Kidney (tissue), 13 donors: ENCODE measurements at regions not wholly inside any gene's neighbourhood (a gene's known extent, or its start where the extent isn't known, plus 50 kb on each side); places are given as distances from the start of the nearest gene placed in this dataset.

Experiments used
- DNase-seq, 5 donors: peaks; one replicate each; pipeline ENCODE4 v3.0.0-alpha.2; 2013 to 2020
- FAIRE-seq: peaks from 2 replicates; lab custom pipeline; 2012; peaks lifted over from hg19 to GRCh38; lab: Jason Lieb, UNC
- H3K27ac ChIP-seq, 2 donors: one replicate each; pipeline ENCODE4 v1.7.0; 2013; ENCODE audit warnings: low read depth in 2 of 2, low read length in 2 of 2, inconsistent platforms in 1 of 2
- H3K27me3 ChIP-seq: one replicate; pipeline ENCODE4 v1.7.1; 2013; ENCODE audit warnings: low read length, inconsistent platforms; ENCODE audit not compliant: control insufficient read depth, insufficient read depth
- H3K36me3 ChIP-seq, 3 donors: one replicate each; pipeline versions ENCODE4 v1.7.0 to v1.7.1; 2013; ENCODE audit warnings: low read length in 3 of 3, control low read depth in 1 of 3, inconsistent platforms in 1 of 3; ENCODE audit not compliant: insufficient read depth in 3 of 3, control insufficient read depth in 2 of 3
- H3K4me1 ChIP-seq, 3 donors: one replicate each; pipeline versions ENCODE4 v1.7.0 to v1.7.1; 2013; ENCODE audit warnings: low read length in 3 of 3, inconsistent platforms in 1 of 3, low read depth in 1 of 3; ENCODE audit not compliant: control insufficient read depth in 2 of 3, insufficient read depth in 2 of 3
- H3K4me3 ChIP-seq, 3 donors: one replicate each; pipeline versions ENCODE4 v1.7.0 to v1.8.1; 2013; ENCODE audit warnings: low read length in 3 of 3, control low read depth in 1 of 3, inconsistent platforms in 1 of 3
- H3K9ac ChIP-seq, 3 donors: one replicate each; pipeline versions ENCODE4 v1.7.0 to v1.7.1; 2013; ENCODE audit warnings: low read length in 3 of 3, control low read depth in 1 of 3, inconsistent platforms in 1 of 3
- H3K9me3 ChIP-seq, 3 donors: one replicate each; pipeline versions ENCODE4 v1.7.0 to v1.7.1; 2013; ENCODE audit warnings: low read length in 3 of 3, control low read depth in 1 of 3, inconsistent platforms in 1 of 3; ENCODE audit not compliant: control insufficient read depth in 2 of 3, insufficient read depth in 1 of 3
- intact Hi-C: fragments of 100-400 bp; cut with DNase I; formaldehyde crosslinking; loops from one replicate; pipeline ENCODE4 v1.11.1; 2022
- TF ChIP-seq, protein P1 (sequence below): IDR thresholded peaks from 3 replicates; pipeline ENCODE4 v1.5.1; 2012; ENCODE audit warnings: mild to moderate bottlenecking, moderate library complexity, borderline replicate concordance; ENCODE audit not compliant: insufficient read depth; ENCODE audit errors: extremely low read depth
- donor health status: control.
- donor health status: control.
- donor health status: control.
- donor health status: control.
- donor health status: control.
- donor health status: DM: yes; HTN: yes; CAD: no.
- donor health status: Normal renal cell carcinoma (clear cell type).

DNA sequence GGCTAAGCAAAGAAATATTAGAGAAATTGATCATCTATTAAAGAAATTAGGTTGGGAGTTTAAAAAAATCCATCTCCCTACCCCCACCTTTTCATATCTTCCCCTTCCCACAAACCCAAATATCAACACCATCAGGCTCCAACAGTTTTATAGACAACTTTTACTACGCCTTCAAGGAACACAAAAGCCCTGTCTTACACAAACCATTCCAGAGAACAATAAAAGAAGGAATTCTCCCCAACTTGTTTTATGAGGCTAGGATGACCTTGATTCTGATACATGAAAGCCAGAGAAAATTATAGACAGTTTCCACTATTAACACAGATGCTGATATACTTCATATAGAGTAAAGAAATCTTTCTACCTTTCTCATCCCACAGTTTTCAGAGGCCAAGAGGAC, 211.6 kb downstream of the OSR1 start:
- TF ChIP-seq, protein P1, sequence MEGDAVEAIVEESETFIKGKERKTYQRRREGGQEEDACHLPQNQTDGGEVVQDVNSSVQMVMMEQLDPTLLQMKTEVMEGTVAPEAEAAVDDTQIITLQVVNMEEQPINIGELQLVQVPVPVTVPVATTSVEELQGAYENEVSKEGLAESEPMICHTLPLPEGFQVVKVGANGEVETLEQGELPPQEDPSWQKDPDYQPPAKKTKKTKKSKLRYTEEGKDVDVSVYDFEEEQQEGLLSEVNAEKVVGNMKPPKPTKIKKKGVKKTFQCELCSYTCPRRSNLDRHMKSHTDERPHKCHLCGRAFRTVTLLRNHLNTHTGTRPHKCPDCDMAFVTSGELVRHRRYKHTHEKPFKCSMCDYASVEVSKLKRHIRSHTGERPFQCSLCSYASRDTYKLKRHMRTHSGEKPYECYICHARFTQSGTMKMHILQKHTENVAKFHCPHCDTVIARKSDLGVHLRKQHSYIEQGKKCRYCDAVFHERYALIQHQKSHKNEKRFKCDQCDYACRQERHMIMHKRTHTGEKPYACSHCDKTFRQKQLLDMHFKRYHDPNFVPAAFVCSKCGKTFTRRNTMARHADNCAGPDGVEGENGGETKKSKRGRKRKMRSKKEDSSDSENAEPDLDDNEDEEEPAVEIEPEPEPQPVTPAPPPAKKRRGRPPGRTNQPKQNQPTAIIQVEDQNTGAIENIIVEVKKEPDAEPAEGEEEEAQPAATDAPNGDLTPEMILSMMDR = no peak
- no peak overlapping the region for H3K4me3 ChIP-seq
- no peak overlapping the region for H3K9ac ChIP-seq
- H3K9me3 ChIP-seq = peaks cover 0 to 8% (median 2%) of the 10 kb centered on the region in 3 donors
- DNase-seq = no peak
- no peak overlapping the region for H3K27ac ChIP-seq
- intact Hi-C loops = no loop called here
- H3K27me3 ChIP-seq = no peaks in the 10 kb centered on the region
- no peaks in the 10 kb centered on the region for H3K36me3 ChIP-seq
- FAIRE-seq = no peak
- H3K4me1 ChIP-seq = no peaks in the 10 kb centered on the region

DNA sequence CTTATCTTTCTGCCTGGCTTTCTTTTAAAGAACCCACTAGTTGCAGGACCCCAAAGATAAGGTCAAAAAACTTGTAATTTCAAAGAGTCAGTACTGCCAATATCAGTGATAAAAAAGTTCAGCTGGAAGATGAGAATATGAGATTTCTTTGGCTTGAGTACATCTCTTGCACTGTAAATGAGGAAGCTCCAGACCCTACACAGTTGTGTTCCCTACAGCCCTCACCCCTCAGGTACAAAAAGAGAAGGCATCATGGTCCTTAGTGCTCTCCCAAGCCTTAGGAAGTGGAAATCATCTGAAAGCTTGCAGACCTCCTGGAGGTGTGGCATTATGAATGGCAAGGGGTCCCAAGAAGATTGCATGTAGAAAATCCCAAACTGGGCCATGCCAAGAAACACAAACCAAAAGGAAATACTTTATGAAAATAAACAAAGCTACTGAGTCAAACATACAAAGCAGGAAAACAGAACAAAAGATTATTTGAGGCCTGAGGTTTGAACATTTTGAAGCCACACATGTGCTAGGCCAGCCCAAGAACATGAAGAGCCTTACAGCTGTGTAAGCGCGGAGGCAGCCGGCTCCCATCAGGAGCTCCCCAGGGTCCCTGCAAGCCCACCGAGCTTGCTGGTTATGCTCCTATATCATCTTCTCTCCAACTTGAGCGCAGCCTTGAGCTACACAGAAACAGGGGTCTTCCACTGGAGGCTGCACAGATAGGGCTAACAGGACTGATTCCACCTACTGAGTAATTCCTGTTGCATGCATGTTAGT, 217.0 kb downstream of the OSR1 start:
- Histone ChIP-seq H3K4me1 (no peaks in the 10 kb centered on the region), H3K9ac (no peak overlapping the region), H3K36me3 (no peaks in the 10 kb centered on the region), H3K9me3 (no peaks in the 10 kb centered on the region), H3K27ac (no peak overlapping the region), H3K4me3 (no peak overlapping the region), H3K27me3 (no peaks in the 10 kb centered on the region)
- intact Hi-C loops = no loop called here
- FAIRE-seq (no peak), DNase-seq (peak in 1 of 5 donors; percentile 43)
- TF ChIP-seq, protein P1 = no peak

DNA sequence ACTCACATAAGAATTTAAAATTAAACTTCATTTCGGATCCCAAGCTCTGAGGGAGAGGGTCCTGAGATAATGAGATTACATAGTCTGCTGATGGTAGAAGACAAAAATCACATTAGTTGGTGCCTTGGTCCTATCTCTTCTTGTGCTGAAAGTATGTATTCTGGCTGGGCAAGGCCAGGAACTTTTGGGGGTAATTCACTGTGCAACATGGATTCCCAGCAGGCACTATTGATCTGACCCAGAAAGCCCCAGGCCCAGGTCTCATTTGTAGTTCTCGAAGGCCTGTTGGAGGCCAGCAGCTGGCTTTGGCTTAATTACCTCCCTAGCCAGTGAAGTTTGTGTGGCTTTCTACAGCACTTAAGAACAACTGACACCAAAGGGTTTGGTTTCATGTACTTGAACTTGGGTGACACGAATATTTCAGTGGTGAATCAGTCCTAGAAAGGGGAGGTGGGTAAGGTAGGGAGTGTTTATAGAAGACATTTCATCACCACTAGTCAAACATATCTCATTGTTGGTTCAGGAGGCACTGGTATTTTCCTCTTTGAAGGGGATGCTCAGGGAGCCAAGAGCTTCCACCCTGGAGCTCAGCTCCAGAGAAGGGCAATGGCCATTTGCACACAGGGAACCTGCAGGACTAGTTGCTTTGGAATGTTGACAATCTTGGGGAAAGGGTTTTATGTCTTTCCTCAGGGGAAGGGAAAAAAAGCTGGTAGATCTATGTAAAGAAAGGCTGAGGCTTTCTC, 217.8 kb downstream of the OSR1 start:
- Histone ChIP-seq H3K9me3 (no peaks in the 10 kb centered on the region), H3K27me3 (no peaks in the 10 kb centered on the region), H3K9ac (no peak overlapping the region), H3K4me1 (no peaks in the 10 kb centered on the region), H3K36me3 (no peaks in the 10 kb centered on the region), H3K4me3 (no peak overlapping the region), H3K27ac (no peak overlapping the region)
- TF ChIP-seq, protein P1 = no peak
- DNase-seq (peak in 1 of 5 donors; percentile 13), FAIRE-seq (no peak)
- intact Hi-C loops = no loop called here
